Activated CD8-positive, alpha-beta memory T cell treated with anti-CD3 and anti-CD28 coated beads, Interleukin-2, amount 50 U/mL, for 1 hour (primary cell): ENCODE measurements at regions not wholly inside any gene's neighbourhood (a gene's known extent, or its start where the extent isn't known, plus 50 kb on each side); places are given as distances from the start of the nearest gene placed in this dataset.
"Not testable (repeated sequence)": the region's sequence is repeated elsewhere in the genome, so short reads cannot be mapped to it uniquely, and the experiment has no call there.

Source experiments
- DNase-seq: peaks from one replicate; pipeline ENCODE4 v3.0.0-alpha.2; 2020; ENCODE audit errors: extremely low read depth

DNA sequence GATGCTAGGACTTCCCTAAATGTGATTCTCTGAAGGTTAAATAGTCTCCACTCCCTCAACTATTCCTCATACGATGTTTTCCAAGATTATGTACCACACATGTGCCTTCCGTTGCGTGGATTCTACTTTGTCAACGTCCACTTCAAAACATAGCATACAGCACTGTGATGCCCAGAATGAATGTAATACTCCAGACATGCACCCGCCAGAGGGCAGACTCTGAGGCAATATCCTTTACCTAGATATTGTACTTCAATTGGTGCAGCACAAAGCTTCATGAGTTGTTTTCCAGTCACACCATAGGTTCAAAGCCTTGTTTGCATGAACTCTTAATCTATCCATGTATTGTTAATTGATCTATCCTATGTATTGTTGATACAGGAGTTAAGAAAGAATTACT lies 201.0 kb upstream of the NABP1 start:
- DNase-seq, result no peak

DNA sequence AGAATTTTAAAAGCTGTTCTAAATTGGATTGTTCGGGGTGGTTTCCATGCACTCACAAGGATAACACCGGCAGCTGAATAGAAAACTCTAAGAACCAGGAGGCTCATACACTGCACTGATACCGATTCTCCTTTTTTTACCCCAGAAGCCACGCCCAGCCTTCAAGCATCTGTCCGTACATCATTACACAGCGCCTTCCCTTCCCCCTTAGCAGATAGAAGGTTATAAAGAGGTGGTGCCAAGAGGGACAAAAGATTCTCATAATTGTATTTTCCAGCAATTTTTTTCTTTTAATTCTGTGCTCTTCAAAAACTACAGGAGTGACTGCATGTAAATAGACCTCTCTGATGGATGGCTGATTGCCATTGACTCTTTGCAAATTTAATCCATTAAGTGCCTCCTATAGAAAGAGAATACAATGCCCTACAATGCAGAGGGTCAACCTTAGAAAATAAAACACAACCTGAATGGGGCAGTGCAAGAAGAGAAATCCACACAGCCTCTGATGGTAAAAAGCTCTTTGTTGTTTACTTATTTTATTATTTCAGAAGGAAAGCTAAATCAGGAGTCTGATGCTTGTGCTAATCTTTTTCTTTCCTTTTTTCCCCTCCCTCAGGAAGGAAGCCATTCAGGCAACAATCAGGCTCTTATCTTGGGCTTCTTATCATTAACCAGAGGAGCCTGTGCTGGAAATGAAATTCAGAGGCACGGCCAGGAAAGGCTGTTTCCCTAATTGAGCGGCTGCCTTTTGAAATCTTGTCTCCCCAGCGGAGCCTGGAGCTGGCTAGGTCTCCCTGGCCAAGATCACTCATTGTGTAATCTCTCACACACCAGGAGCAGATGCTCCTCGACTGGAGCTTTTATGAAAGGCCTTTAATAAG lies 198.9 kb upstream of the NABP1 start:
- DNase-seq, result no peak

DNA sequence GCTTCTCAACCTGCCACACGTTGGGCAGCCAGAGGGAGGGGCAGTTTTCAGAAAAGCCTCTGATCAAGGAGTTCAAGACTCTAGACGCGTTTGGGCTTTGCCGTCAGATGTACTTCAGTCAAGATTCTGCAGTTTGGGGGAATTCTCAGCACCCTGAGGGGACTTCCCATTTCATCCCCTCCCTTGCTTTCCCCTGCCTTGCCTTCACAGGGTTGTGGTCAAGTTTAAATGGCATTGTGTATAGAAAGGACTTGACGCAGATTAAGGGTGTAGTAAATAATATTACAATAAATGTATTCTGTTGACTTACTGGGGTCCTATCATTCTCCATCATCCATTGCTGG lies 198.3 kb upstream of the NABP1 start:
- no peak for DNase-seq

GRCh38 chr2:191481305-191482070 lies 196.4 kb upstream of the NABP1 start:
- DNase-seq, result no peak

GRCh38 chr2:191483117-191483516 lies 194.8 kb upstream of the NABP1 start:
- DNase-seq, result no peak

DNA sequence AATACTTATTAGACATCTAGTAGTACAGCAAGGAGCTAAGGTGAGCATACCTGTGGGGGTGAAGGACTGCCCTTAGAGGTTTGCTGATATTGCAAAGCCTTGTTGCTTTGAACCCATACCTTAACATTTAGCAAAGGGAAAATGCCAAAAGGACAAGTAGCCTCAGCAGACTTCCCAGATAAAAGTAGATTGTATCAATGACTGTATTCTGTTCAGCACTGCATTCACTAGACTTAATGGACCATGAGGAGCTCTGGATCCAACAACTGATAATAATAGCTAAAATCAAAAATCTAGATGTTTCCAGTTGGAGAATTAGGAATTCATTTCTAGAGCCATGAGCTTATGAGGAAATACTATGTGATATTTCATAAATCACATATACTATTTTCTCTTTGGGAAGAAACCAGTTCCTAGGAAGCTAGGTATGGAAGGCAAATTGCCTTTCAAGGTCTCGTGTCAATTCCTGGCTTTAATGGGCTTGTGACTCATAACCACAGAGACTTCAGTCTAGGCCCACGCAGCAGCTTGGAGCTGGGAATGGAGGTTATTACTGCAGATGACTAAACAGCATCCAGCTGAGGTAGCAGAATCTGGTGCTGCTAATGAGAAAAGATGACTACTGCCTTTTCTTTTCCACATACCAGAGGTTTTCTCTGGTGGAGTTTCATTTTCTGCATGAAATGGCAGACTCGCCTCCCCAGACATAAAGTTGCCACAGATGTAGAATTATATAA lies 191.2 kb upstream of the NABP1 start:
- DNase-seq, result no peak

DNA sequence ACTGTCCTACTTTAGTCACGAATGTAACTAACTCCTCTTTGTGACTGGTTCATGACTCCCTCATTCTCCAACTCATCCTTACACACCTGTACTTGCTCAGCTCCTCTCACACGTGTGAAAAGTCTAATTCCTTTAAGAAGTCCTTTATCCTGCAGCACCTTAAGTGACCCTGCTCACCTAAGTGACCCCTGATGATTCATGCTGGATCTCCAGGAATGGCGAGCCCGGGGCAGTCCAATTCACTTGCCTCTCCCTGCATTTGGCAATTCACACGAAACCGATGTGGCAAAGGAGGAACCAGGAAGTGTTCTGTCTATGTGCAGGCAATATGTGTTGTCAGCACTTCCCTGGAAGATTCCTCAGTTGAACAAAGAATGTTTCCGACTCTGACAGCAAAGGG lies 189.8 kb upstream of the NABP1 start:
- DNase-seq, result no peak

DNA sequence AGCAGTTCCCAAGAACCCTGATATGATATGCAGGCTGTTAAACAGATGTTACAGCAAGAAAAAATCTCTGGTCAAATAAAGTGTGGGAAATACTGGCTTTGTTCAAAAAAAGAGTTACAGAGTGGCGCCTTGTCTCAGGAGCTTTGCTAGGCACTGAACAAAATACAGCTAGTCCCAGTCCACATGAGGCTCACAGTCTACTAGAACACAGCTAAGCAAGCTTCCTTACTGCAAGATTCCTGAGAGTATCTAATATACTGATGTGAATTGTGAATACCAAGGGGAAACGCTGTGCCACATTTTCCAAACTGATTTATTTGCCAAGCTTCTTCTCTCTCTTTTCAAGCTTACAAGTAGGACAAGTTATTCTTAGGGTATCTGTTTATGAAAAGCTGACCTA lies 188.8 kb upstream of the NABP1 start:
- DNase-seq, result no peak

- DNase-seq, result no peak
Measured at GRCh38 chr2:191496838-191497237, 181.1 kb upstream of the NABP1 start.

DNA sequence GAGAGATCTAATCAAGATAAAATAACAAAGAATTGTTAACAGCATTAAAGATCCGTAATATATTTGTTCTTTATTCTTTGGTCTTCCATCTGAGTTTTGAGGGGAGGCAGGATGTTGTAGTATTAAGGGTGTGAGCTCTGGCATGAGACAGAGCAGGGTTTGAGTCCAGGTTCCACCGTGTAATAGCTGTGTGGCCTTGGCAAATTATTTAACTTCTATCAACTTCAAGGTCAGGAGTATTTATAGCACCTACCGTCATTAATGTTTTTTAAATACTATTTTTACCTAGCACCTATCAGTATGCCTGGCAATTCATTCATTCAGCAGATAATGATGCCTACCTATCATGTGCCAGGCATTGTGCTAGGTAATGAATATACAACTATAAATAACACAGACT lies 180.1 kb upstream of the NABP1 start:
- DNase-seq, result no peak

- DNase-seq, result no peak
Measured at GRCh38 chr2:191499050-191499449, 178.9 kb upstream of the NABP1 start.

GRCh38 chr2:191499874-191500565 lies 177.9 kb upstream of the NABP1 start:
- no peak for DNase-seq

- DNase-seq, result no peak
Measured at GRCh38 chr2:191500566-191500883, 177.4 kb upstream of the NABP1 start.

- DNase-seq, result no peak
Measured at GRCh38 chr2:191500884-191501560, 176.9 kb upstream of the NABP1 start.

- no peak for DNase-seq
Measured at GRCh38 chr2:191501561-191502168, 176.3 kb upstream of the NABP1 start.

DNA sequence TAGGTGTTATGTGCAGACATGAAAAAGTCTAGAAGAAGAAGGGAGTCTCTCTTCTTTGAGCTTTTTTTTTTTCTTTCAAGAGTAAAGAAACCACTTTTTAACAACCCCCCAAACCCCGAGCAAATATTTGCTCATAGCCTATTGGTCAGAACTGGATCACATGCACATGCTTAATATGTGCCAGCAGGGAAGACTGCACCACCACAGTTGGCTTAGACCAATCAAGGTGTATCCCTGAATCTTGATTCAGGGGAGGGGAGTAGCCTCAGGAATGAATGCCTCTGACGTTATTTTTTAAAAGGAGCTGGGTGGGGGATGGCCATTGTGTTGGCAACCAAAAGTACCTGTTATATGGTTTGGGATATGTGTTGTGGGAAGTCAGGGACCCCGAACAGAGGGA lies 171.4 kb upstream of the NABP1 start:
- DNase-seq, result no peak

DNA sequence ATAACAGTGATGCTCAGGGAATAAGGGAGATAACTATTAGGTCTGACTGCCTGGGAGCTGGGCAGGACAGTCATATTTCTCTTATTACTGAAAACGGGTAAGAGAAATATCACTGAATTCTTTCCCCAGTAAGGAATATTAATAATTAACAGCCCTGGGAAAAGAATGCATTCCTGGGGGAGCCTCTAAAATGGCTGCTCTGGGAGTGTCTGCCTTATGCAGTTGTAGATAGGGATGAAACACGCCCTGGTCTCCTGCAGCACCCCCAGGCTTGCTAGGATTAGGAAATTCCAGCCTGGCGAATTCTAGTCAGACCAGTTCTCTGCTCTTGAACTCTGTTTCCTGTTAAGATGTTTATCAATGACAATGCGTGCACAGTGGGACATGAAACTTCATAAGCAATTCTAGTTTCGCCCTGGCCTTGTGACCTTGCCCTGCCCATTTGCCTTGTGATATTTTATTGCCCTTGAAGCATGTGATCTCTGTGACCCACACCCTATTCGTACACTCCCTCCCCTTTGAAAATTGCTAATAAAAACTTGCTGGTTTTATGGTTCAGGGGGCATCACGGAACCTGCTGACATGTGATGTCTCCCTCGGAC lies 170.6 kb upstream of the NABP1 start:
- not testable (repeated sequence) for DNase-seq

DNA sequence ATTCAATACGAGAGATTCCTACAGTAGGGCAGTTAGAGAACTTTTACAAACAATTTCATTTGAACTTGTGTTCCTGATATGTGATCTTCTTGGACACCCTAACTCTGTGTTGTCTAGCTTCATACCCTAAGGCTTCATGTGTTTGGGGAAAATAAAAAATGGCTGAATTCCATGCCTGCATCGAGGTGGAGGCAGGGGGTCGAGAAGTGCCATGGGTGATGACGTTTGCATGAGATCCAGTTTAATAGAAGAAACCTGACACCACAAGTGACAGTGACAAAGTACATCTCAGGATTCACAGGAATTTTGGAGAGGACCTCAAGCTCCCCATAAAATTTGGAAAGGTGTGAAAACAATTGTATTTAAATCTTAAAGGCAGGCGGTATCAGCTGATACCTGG lies 169.2 kb upstream of the NABP1 start:
- DNase-seq, result no peak

DNA sequence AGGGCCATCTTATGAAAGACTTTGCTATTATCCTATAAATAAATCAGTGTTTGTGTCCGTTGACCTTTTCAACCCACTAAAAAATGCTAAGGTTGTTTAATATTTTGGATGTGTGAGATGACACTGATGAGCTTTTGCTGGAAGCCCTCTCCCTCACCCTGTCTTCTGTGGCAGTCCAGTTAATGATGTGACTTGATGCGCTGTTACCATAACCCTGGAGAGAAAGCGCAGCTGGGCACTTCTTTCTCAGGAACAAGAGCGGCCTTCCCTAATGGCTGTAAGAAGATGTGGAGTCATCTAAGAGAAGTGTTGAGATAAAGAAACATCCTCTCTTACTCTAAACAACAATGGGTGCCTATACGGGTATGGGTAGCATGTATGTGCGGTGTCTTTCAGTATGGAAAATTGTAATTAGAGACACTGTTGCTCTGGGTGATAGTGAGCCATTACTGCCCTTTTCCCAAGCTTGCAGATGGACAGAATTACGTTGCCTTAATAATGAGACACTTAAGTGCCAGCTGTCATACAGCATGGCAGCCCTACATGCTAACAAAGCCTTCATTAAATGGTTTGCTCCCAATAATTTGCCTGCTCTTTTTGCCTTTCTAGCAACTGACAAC lies 165.6 kb upstream of the NABP1 start:
- DNase-seq, result no peak

- DNase-seq, result no peak
Measured at GRCh38 chr2:191512874-191513273, 165.1 kb upstream of the NABP1 start.
